GM10248 (cell line): ENCODE measurements at regions not wholly inside any gene's neighbourhood (a gene's known extent, or its start where the extent isn't known, plus 50 kb on each side); places are given as distances from the start of the nearest gene placed in this dataset.

Experiments
- CTCF ChIA-PET: fragments of 300-600 bp; sonication (Branson Sonifier 250); formaldehyde crosslinking; extraction: SDS; loops from one replicate; lab custom pipeline; 2021; ENCODE audit warnings: antibody characterized with exemption; lab: Yijun Ruan, JAX
- POLR2A ChIA-PET: fragments of 350-650 bp; sonication (Branson Sonifier 250); formaldehyde crosslinking; extraction: SDS; loops from one replicate; lab custom pipeline; 2020; ENCODE audit warnings: antibody characterized with exemption; lab: Yijun Ruan, JAX
- DNase-seq: peaks from one replicate; pipeline ENCODE4 v3.0.0; 2012; ENCODE audit errors: extremely low spot score
- TF ChIP-seq, protein P1 (sequence below): IDR thresholded peaks from 2 replicates; pipeline ENCODE4 v1.5.1; 2012; ENCODE audit warnings: mild to moderate bottlenecking, low read depth; ENCODE audit errors: extremely low read depth, missing control alignments, control extremely low read depth

GRCh38 chr4:181757910-181758660, 485.1 kb upstream of the TENM3 start:
- no peak for DNase-seq
- ChIA-PET POLR2A (no interaction called here), CTCF (interaction anchor here (1.4 to 1.5 kb wide), 2 partner anchors 14 to 27 kb away, joined by 3 to 4 read pairs; no protein-coding TSS in a partner anchor)
- TF ChIP-seq, protein P1, sequence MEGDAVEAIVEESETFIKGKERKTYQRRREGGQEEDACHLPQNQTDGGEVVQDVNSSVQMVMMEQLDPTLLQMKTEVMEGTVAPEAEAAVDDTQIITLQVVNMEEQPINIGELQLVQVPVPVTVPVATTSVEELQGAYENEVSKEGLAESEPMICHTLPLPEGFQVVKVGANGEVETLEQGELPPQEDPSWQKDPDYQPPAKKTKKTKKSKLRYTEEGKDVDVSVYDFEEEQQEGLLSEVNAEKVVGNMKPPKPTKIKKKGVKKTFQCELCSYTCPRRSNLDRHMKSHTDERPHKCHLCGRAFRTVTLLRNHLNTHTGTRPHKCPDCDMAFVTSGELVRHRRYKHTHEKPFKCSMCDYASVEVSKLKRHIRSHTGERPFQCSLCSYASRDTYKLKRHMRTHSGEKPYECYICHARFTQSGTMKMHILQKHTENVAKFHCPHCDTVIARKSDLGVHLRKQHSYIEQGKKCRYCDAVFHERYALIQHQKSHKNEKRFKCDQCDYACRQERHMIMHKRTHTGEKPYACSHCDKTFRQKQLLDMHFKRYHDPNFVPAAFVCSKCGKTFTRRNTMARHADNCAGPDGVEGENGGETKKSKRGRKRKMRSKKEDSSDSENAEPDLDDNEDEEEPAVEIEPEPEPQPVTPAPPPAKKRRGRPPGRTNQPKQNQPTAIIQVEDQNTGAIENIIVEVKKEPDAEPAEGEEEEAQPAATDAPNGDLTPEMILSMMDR = no peak

DNA sequence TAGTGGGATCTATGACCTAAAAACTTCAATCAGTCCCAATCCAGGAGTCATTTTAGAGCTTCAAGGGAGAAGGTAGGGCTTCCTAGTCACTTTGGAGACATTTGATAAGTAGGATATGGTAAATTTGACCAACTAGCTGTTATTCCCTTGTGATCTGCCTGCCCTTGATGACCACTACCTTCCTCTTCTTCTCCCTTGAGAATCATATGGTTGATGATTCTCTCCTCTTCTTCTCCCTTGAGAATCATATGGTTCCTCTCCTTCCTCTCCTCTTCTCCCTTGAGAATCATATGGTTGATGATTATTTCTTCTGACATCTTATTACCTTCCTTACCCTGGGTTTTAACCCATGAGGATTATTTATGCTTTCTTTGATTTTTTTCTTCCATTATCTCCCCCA, 482.6 kb upstream of the TENM3 start:
- TF ChIP-seq, protein P1 = no peak
- no peak for DNase-seq
- POLR2A ChIA-PET = no interaction called here
- CTCF ChIA-PET = no interaction called here

- ChIA-PET POLR2A (no interaction called here), CTCF (no interaction called here)
- no peak for DNase-seq
- TF ChIP-seq, protein P1 = no peak
Observed at GRCh38 chr4:181761156-181761555, 482.0 kb upstream of the TENM3 start.

- POLR2A ChIA-PET = no interaction called here
- TF ChIP-seq, protein P1 = no peak
- CTCF ChIA-PET = no interaction called here
- no peak for DNase-seq
Observed at GRCh38 chr4:181766061-181766548, 477.1 kb upstream of the TENM3 start.

- POLR2A ChIA-PET = no interaction called here
Observed at GRCh38 chr4:181770971-181771370, 472.2 kb upstream of the TENM3 start.

GRCh38 chr4:181775298-181775697, 467.9 kb upstream of the TENM3 start:
- no peak for DNase-seq
- CTCF ChIA-PET = no interaction called here
- POLR2A ChIA-PET = no interaction called here
- TF ChIP-seq, protein P1 = no peak

More at GRCh38 chr4:181770971-181771370, 472.2 kb upstream of the TENM3 start:
- CTCF ChIA-PET = interaction anchor here (1.4 to 1.9 kb wide), 2 partner anchors 18 to 42 kb away, joined by 4 to 5 read pairs; no protein-coding TSS in a partner anchor
- DNase-seq = no peak
- TF ChIP-seq, protein P1 = no peak
